NCI-H1092 (cell line): ENCODE measurements at regions not wholly inside any gene's neighbourhood (a gene's known extent, or its start where the extent isn't known, plus 50 kb on each side); places are given as distances from the start of the nearest gene placed in this dataset.
"Not testable (repeated sequence)": the region's sequence is repeated elsewhere in the genome, so short reads cannot be mapped to it uniquely, and the experiment has no call there.

Experiments used
- DNase-seq: peaks from one replicate; lab custom pipeline; 2025; lab: John Stamatoyannopoulos, UW

- DNase-seq, result no peak
Observed at GRCh38 chr1:58251430-58252073, 295.0 kb downstream of the OMA1 start.

- no peak for DNase-seq
Observed at GRCh38 chr1:58250587-58250948, 296.0 kb downstream of the OMA1 start.

- peak; percentile 39 for DNase-seq
Observed at GRCh38 chr1:58249737-58250586, 296.6 kb downstream of the OMA1 start.

GRCh38 chr1:58249388-58249736, 297.2 kb downstream of the OMA1 start:
- DNase-seq, result no peak

GRCh38 chr1:58248791-58249190, 297.7 kb downstream of the OMA1 start:
- DNase-seq, result no peak

- no peak for DNase-seq
Observed at GRCh38 chr1:58248072-58248471, 298.5 kb downstream of the OMA1 start.

- no peak for DNase-seq
Observed at GRCh38 chr1:58246549-58246948, 300.0 kb downstream of the OMA1 start.

GRCh38 chr1:58244872-58245271, 301.7 kb downstream of the OMA1 start:
- DNase-seq, result no peak

GRCh38 chr1:58238846-58239245, 307.7 kb downstream of the OMA1 start:
- DNase-seq, result no peak

GRCh38 chr1:58233729-58234128, 312.8 kb downstream of the OMA1 start:
- DNase-seq, result no peak

- no peak for DNase-seq
Observed at GRCh38 chr1:58231204-58231603, 315.3 kb downstream of the OMA1 start.

- no peak for DNase-seq
Observed at GRCh38 chr1:58227604-58228003, 318.9 kb downstream of the OMA1 start.

- DNase-seq, result no peak
Observed at GRCh38 chr1:58223522-58223921, 323.0 kb downstream of the OMA1 start.

- DNase-seq, result no peak
Observed at GRCh38 chr1:58220836-58221472, 325.6 kb downstream of the OMA1 start.

- not testable (repeated sequence) for DNase-seq
Observed at GRCh38 chr1:58216169-58216568, 330.4 kb downstream of the OMA1 start.

GRCh38 chr1:58214674-58215073, 331.9 kb downstream of the OMA1 start:
- no peak for DNase-seq

- no peak for DNase-seq
Observed at GRCh38 chr1:58211869-58212268, 334.7 kb downstream of the OMA1 start.

- DNase-seq, result no peak
Observed at GRCh38 chr1:58209575-58209974, 337.0 kb downstream of the OMA1 start.

- DNase-seq, result no peak
Observed at GRCh38 chr1:58206749-58207148, 339.8 kb downstream of the OMA1 start.

- no peak for DNase-seq
Observed at GRCh38 chr1:58204284-58204683, 342.2 kb downstream of the OMA1 start.

GRCh38 chr1:58201492-58202106, 344.9 kb downstream of the OMA1 start:
- DNase-seq, result no peak

GRCh38 chr1:58200437-58200836, 346.1 kb downstream of the OMA1 start:
- DNase-seq, result no peak

- no peak for DNase-seq
Observed at GRCh38 chr1:58197811-58198210, 348.7 kb downstream of the OMA1 start.
